ENCODE measurements at regions not wholly inside any gene's neighbourhood (a gene's known extent, or its start where the extent isn't known, plus 50 kb on each side); places are given as distances from the start of the nearest gene placed in this dataset.

GRCh38 chr5:3958389-3958788 is 362.8 kb downstream of the IRX1 start:
- Histone ChIP-seq H3K27ac (no peak overlapping the region), H3K27me3 (no peaks in the 10 kb centered on the region), H3K9me3 (no peaks in the 10 kb centered on the region), H3K4me3 (no peak overlapping the region), H3K4me1 (no peaks in the 10 kb centered on the region), H3K36me3 (no peaks in the 10 kb centered on the region)
- FAIRE-seq (no peak), DNase-seq (no peak), ATAC-seq (no peak)
- 69 to 80% methylated on average over 6 of the region's 6 CpGs for WGBS, 2 donors
- intact Hi-C loops (cut with DNase I) = no loop called here
- TF ChIP-seq CTCF (IDR thresholded peaks at IDR 0.05) = no peak

GRCh38 chr5:3962113-3962512 is 366.5 kb downstream of the IRX1 start:
- Histone ChIP-seq H3K4me1 (no peaks in the 10 kb centered on the region), H3K36me3 (no peaks in the 10 kb centered on the region), H3K27me3 (no peaks in the 10 kb centered on the region), H3K4me3 (no peak overlapping the region), H3K27ac (no peak overlapping the region), H3K9me3 (no peaks in the 10 kb centered on the region)
- FAIRE-seq (no peak), DNase-seq (no peak), ATAC-seq (no peak)
- intact Hi-C loops (cut with DNase I) = no loop called here
- TF ChIP-seq CTCF (IDR thresholded peaks at IDR 0.05) = no peak
- WGBS, 2 donors = 80 to 83% methylated on average over 19 of the region's 19 CpGs

- no peak for FAIRE-seq
- H3K9me3 ChIP-seq = no peaks in the 10 kb centered on the region
- H3K4me3 ChIP-seq = no peak overlapping the region
- H3K4me1 ChIP-seq = no peaks in the 10 kb centered on the region
- H3K27me3 ChIP-seq = no peaks in the 10 kb centered on the region
- no peak for ATAC-seq
- no peak for TF ChIP-seq CTCF (IDR thresholded peaks at IDR 0.05)
- no peak for DNase-seq
- intact Hi-C loops (cut with DNase I) = no loop called here
- no peaks in the 10 kb centered on the region for H3K36me3 ChIP-seq
- 70 to 89% methylated on average over 1 of the region's 1 CpG for WGBS, 2 donors
- no peak overlapping the region for H3K27ac ChIP-seq
Measured at GRCh38 chr5:3963652-3964051, 368.0 kb downstream of the IRX1 start.

- no peak for ATAC-seq
- TF ChIP-seq CTCF (IDR thresholded peaks at IDR 0.05) = no peak
- no peak for DNase-seq
- no peak overlapping the region for H3K27ac ChIP-seq
- H3K27me3 ChIP-seq = no peaks in the 10 kb centered on the region
- H3K4me3 ChIP-seq = no peak overlapping the region
- WGBS, 2 donors = 54 to 56% methylated on average over 6 of the region's 6 CpGs
- H3K36me3 ChIP-seq = no peaks in the 10 kb centered on the region
- H3K9me3 ChIP-seq = no peaks in the 10 kb centered on the region
- H3K4me1 ChIP-seq = no peaks in the 10 kb centered on the region
- intact Hi-C loops (cut with DNase I) = no loop called here
- no peak for FAIRE-seq
Measured at GRCh38 chr5:3980156-3980555, 384.5 kb downstream of the IRX1 start.

- 49 to 64% methylated on average over 4 of the region's 4 CpGs for WGBS, 2 donors
- Histone ChIP-seq H3K9me3 (no peaks in the 10 kb centered on the region), H3K36me3 (no peaks in the 10 kb centered on the region), H3K27ac (no peak overlapping the region), H3K4me3 (no peak overlapping the region), H3K27me3 (no peaks in the 10 kb centered on the region), H3K4me1 (no peaks in the 10 kb centered on the region)
- DNase-seq (no peak), ATAC-seq (no peak), FAIRE-seq (no peak)
- no peak for TF ChIP-seq CTCF (IDR thresholded peaks at IDR 0.05)
- intact Hi-C loops (cut with DNase I) = no loop called here
Measured at GRCh38 chr5:3987867-3988266, 392.2 kb downstream of the IRX1 start.

All from pancreas (tissue), 10 donors.